ENCODE measurements at regions not wholly inside any gene's neighbourhood (a gene's known extent, or its start where the extent isn't known, plus 50 kb on each side); places are given as distances from the start of the nearest gene placed in this dataset.

- no peak for TF ChIP-seq YY1 (IDR thresholded peaks at IDR 0.05; ENCODE audit: insufficient read depth, insufficient read length)
- TF ChIP-seq ZNF274 (IDR thresholded peaks at IDR 0.05; ENCODE audit: low read depth, low read length) = no peak
These were observed 206.7 kb upstream of the KCTD7 start for GRCh38 chr7:66421830-66422475.
